ENCODE measurements at regions not wholly inside any gene's neighbourhood (a gene's known extent, or its start where the extent isn't known, plus 50 kb on each side); places are given as distances from the start of the nearest gene placed in this dataset.

GRCh38 chr13:77815330-77815729 is 103.3 kb downstream of the EDNRB start:
- WGBS, 2 donors = 78 to 84% methylated on average over 5 of the region's 5 CpGs
- no peak for DNase-seq
- Histone ChIP-seq H3K4me3 (no peak overlapping the region), H3K4me1 (no peaks in the 10 kb centered on the region), H3K27me3 (no peaks in the 10 kb centered on the region), H3K36me3 (no peaks in the 10 kb centered on the region), H3K9me3 (no peaks in the 10 kb centered on the region), H3K27ac (no peak overlapping the region)
- TF ChIP-seq POLR2A (IDR thresholded peaks at IDR 0.05) = no peak
- no peak for TF ChIP-seq CTCF (IDR thresholded peaks at IDR 0.05)
- intact Hi-C loops (cut with DNase I) = no loop called here

Measured in esophagus squamous epithelium (tissue), 5 donors.